ENCODE measurements at regions not wholly inside any gene's neighbourhood (a gene's known extent, or its start where the extent isn't known, plus 50 kb on each side); places are given as distances from the start of the nearest gene placed in this dataset.

DNA sequence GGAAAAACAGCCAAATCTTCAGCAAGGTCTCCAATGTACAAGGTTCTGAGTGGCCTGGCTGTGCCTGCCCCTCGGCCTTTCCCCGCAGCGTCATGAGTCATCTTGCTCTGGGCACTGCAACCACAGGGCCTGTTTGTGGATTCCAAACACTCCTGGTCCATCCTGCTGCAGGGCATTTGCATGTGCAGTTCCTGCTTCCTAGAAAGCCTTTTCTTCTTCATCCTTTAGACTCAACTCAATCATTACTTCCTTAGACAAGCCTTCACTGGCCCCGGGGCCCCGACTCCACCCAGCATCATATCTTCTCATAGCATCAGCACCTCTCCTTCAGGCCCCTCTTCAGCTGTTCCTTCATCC is 101.8 kb upstream of the EGLN3 start (continued):
- TF ChIP-seq ELF3 (CRISPR knock-in tag; IDR thresholded peaks at IDR 0.05), result peak; percentile 94
- no peak for TF ChIP-seq MEIS2 (CRISPR knock-in tag; IDR thresholded peaks at IDR 0.05)
- no peak for TF ChIP-seq NFIC (IDR thresholded peaks at IDR 0.05; ENCODE audit: low read length)
- no peak for TF ChIP-seq ZNF766 (CRISPR knock-in tag; IDR thresholded peaks at IDR 0.05; ENCODE audit: borderline replicate concordance)
- TF ChIP-seq, protein P1, sequence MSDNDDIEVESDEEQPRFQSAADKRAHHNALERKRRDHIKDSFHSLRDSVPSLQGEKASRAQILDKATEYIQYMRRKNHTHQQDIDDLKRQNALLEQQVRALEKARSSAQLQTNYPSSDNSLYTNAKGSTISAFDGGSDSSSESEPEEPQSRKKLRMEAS (IDR thresholded peaks at IDR 0.05), result peak; percentile 54; the same call in 1 of the 2 replicates
- TF ChIP-seq SRF (IDR thresholded peaks at IDR 0.05; ENCODE audit: low read depth, low read length), result no peak
- no peak for TF ChIP-seq ELF4 (CRISPR knock-in tag; IDR thresholded peaks at IDR 0.05; ENCODE audit: borderline replicate concordance)
- TF ChIP-seq, protein P2, sequence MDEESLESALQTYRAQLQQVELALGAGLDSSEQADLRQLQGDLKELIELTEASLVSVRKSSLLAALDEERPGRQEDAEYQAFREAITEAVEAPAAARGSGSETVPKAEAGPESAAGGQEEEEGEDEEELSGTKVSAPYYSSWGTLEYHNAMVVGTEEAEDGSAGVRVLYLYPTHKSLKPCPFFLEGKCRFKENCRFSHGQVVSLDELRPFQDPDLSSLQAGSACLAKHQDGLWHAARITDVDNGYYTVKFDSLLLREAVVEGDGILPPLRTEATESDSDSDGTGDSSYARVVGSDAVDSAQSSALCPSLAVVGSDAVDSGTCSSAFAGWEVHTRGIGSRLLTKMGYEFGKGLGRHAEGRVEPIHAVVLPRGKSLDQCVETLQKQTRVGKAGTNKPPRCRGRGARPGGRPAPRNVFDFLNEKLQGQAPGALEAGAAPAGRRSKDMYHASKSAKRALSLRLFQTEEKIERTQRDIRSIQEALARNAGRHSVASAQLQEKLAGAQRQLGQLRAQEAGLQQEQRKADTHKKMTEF (CRISPR knock-in tag; IDR thresholded peaks at IDR 0.05), result peak; percentile 25; the same call in 1 of the 2 replicates
- no peak for TF ChIP-seq ZBTB7A (CRISPR knock-in tag; IDR thresholded peaks at IDR 0.05)
- TF ChIP-seq, protein P3, sequence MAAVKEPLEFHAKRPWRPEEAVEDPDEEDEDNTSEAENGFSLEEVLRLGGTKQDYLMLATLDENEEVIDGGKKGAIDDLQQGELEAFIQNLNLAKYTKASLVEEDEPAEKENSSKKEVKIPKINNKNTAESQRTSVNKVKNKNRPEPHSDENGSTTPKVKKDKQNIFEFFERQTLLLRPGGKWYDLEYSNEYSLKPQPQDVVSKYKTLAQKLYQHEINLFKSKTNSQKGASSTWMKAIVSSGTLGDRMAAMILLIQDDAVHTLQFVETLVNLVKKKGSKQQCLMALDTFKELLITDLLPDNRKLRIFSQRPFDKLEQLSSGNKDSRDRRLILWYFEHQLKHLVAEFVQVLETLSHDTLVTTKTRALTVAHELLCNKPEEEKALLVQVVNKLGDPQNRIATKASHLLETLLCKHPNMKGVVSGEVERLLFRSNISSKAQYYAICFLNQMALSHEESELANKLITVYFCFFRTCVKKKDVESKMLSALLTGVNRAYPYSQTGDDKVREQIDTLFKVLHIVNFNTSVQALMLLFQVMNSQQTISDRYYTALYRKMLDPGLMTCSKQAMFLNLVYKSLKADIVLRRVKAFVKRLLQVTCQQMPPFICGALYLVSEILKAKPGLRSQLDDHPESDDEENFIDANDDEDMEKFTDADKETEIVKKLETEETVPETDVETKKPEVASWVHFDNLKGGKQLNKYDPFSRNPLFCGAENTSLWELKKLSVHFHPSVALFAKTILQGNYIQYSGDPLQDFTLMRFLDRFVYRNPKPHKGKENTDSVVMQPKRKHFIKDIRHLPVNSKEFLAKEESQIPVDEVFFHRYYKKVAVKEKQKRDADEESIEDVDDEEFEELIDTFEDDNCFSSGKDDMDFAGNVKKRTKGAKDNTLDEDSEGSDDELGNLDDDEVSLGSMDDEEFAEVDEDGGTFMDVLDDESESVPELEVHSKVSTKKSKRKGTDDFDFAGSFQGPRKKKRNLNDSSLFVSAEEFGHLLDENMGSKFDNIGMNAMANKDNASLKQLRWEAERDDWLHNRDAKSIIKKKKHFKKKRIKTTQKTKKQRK (IDR thresholded peaks at IDR 0.05; ENCODE audit: low read length), result no peak
- no peak for TF ChIP-seq SP1 (IDR thresholded peaks at IDR 0.05)
- TF ChIP-seq SP1 (CRISPR knock-in tag; IDR thresholded peaks at IDR 0.05), result no peak; the same call in 1 of the 2 replicates
- TF ChIP-seq ZNF589 (CRISPR knock-in tag; conservative IDR thresholded peaks at IDR 0.05), result no peak
- no peak for TF ChIP-seq TP53 (CRISPR knock-in tag; conservative IDR thresholded peaks at IDR 0.05)
- peak; percentile 84 for TF ChIP-seq IRF2 (CRISPR knock-in tag; IDR thresholded peaks at IDR 0.05)
- no peak for TF ChIP-seq NFE2 (CRISPR knock-in tag; IDR thresholded peaks at IDR 0.05)
- peak; percentile 43; the same call in 1 of the 2 replicates for TF ChIP-seq RXRB (CRISPR knock-in tag; IDR thresholded peaks at IDR 0.05; ENCODE audit: borderline replicate concordance)
- no peak for TF ChIP-seq ZNF75D (CRISPR knock-in tag; IDR thresholded peaks at IDR 0.05; ENCODE audit: borderline replicate concordance)
- TF ChIP-seq, protein P4, sequence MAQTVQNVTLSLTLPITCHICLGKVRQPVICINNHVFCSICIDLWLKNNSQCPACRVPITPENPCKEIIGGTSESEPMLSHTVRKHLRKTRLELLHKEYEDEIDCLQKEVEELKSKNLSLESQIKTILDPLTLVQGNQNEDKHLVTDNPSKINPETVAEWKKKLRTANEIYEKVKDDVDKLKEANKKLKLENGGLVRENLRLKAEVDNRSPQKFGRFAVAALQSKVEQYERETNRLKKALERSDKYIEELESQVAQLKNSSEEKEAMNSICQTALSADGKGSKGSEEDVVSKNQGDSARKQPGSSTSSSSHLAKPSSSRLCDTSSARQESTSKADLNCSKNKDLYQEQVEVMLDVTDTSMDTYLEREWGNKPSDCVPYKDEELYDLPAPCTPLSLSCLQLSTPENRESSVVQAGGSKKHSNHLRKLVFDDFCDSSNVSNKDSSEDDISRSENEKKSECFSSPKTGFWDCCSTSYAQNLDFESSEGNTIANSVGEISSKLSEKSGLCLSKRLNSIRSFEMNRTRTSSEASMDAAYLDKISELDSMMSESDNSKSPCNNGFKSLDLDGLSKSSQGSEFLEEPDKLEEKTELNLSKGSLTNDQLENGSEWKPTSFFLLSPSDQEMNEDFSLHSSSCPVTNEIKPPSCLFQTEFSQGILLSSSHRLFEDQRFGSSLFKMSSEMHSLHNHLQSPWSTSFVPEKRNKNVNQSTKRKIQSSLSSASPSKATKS (CRISPR knock-in tag; IDR thresholded peaks at IDR 0.05), result no peak
- peak; percentile 48 for TF ChIP-seq ZFX (CRISPR knock-in tag; IDR thresholded peaks at IDR 0.05; ENCODE audit: low read depth)
- TF ChIP-seq ZC3H4 (CRISPR knock-in tag; IDR thresholded peaks at IDR 0.05; ENCODE audit: borderline replicate concordance), result no peak
- no peak for TF ChIP-seq HES4 (CRISPR knock-in tag; IDR thresholded peaks at IDR 0.05; ENCODE audit: borderline replicate concordance)
- no peak for TF ChIP-seq DNMT1 (CRISPR knock-in tag; IDR thresholded peaks at IDR 0.05)
- TF ChIP-seq SOX13 (IDR thresholded peaks at IDR 0.05), result no peak
- TF ChIP-seq SOX13 (CRISPR knock-in tag; conservative IDR thresholded peaks at IDR 0.05 in 1 of 2, IDR thresholded peaks at IDR 0.05 in 1 of 2), result peak in 1 of 2 experiments; percentile 18; a peak in 1 of 4 replicates

Measured in HepG2 (cell line).